ENCODE measurements at regions not wholly inside any gene's neighbourhood (a gene's known extent, or its start where the extent isn't known, plus 50 kb on each side); places are given as distances from the start of the nearest gene placed in this dataset.

- TF ChIP-seq ZNF274 (IDR thresholded peaks at IDR 0.05; ENCODE audit: low read depth, low read length): no peak
- no peak for TF ChIP-seq SUZ12 (IDR thresholded peaks at IDR 0.05; ENCODE audit: extremely low read depth, insufficient read depth, insufficient read length)
- no peak for TF ChIP-seq YY1 (IDR thresholded peaks at IDR 0.05; ENCODE audit: insufficient read depth, insufficient read length)
Measured at GRCh38 chr3:110910346-110910955, 161.2 kb upstream of the NECTIN3 start.

All from NT2/D1 (cell line).